GM12892 (cell line): ENCODE measurements at regions not wholly inside any gene's neighbourhood (a gene's known extent, or its start where the extent isn't known, plus 50 kb on each side); places are given as distances from the start of the nearest gene placed in this dataset.

Experiments
- DNase-seq: peaks from one replicate; pipeline ENCODE4 v3.0.0; 2011; ENCODE audit not compliant: insufficient read length
- FAIRE-seq: peaks from 2 replicates; lab custom pipeline; 2011; peaks lifted over from hg19 to GRCh38; lab: Jason Lieb, UNC
- POLR2A ChIP-seq: IDR thresholded peaks from 2 replicates; pipeline ENCODE4 v1.6.1; 2011; ENCODE audit warnings: low read depth, low read length, control low read depth
- POLR2AphosphoS5 ChIP-seq: IDR thresholded peaks from 2 replicates; pipeline ENCODE4 v1.6.1; 2011; ENCODE audit warnings: low read depth, low read length, control low read depth
- TAF1 ChIP-seq: IDR thresholded peaks from 2 replicates; pipeline ENCODE4 v1.6.1; 2011; ENCODE audit warnings: low read depth, mild to moderate bottlenecking, control low read depth, low read length, borderline replicate concordance

DNA sequence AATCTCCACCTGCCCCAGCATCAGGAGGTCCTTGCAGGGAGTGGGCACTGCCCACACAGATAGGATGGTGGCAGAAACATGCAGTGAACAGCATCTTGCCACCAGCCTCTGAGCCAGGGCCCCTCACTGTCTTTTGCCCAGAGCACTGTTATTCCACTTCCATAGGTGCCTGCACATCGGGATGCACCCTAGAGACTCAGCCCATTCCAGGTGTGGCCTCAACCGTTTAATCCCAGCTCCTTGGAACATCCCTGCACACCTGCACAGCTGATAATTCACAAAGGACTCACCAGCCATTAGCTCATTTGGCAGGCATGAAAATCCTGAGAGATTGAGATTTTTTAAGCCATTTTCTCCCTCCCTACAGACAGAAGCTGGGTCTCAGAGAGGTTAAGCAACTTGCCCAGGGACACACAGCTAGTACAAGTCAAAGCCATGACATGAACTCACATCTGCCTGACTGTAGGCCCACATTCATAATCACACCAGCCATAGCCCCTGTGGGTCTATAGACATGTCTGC lies 116.3 kb downstream of the EFNB1 start:
- FAIRE-seq (no peak), DNase-seq (no peak)
- no peak for TF ChIP-seq TAF1
- TF ChIP-seq POLR2A = no peak
- no peak for TF ChIP-seq POLR2AphosphoS5

DNA sequence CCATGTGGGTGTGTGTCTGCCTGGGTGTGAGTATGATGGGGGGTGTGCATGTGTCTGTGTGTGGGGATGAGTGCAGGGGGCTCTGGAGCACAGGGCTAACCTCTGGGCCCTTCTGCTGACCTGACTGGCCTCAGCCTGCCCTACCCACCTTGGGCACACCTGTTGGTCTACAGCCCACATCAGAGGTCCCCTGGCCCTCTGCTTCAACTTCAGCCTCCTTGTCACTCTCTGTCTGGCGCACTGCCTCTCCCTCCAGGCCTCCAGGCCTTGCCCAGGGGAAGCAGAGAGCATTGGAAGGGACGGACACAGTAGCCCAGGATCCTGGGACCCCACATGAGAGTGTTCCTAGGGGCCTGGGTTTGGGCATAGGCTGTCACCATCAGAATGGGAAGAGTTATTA lies 115.4 kb downstream of the EFNB1 start:
- DNase-seq = no peak
- FAIRE-seq = no peak
- no peak for TF ChIP-seq TAF1
- no peak for TF ChIP-seq POLR2AphosphoS5
- TF ChIP-seq POLR2A = no peak

DNA sequence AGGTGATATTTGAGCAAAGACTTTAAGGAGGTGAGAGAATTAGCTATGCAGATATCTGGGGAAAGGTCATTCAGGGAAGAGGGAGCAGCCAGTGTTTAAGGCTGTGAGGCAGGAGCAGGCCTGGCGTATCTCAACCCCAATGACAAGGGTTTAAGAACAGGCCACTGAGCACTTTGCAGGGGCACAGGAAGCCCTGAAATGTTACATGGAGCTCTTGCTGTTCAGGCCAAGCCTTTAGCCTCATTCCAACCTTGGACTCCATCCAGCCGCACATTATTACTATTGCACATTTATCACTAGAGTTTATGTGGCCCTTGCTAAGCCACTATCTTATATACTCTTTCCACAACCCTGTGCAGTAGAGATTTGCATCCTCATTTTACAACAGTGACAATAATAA lies 114.0 kb downstream of the EFNB1 start:
- FAIRE-seq (no peak), DNase-seq (no peak)

DNA sequence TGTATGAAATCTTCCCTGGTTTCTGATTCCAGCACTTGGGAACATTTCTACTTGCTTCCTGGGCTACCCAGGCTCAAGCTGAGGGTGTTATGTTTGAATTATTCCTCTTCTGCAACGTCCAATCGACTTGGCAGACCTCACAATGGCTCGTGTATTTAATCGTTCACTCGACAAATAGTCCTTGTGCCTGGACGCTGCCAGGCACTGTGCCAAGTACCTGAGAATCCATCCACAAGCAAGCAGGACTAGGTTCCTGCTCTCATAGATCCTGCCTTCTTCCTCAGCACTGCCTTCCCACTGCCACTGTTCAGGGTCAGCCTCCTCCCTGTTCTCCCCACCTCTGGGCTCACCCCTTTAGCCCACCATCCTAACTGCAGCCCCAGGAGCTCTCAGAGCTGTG lies 113.3 kb downstream of the EFNB1 start:
- FAIRE-seq (no peak), DNase-seq (no peak)
- TF ChIP-seq POLR2AphosphoS5 = no peak
- TF ChIP-seq POLR2A = no peak
- TF ChIP-seq TAF1 = no peak

More for the DNA sequence above, 114.0 kb downstream of the EFNB1 start:
- no peak for TF ChIP-seq POLR2AphosphoS5
- TF ChIP-seq POLR2A = no peak

DNA sequence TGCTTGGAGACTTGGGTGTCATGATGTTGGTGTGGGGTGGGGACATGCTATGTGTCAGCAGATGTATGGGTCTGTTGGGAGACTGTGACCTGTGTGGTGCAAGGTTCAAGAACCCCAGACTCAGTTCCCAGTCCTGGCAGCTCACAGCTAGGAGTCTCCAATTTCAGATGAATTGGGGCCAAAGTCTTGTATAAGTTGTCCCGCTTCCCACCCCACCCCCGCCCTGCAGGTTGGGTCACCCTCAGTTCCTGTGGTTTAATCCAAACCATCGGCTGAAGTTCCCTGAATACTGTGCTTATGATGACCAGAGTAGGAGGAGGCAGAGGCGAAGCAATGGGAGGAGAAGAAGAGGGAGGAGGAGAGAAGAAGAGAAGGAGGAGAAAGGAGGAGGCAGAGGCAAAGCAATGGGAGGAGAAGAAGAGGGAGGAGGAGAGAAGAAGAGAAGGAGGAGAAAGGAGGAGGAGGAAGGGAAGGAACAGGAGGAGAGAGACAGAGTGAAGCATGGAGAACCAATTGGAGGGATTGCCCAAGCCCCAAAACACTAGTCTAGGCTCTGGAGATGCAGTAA lies 112.6 kb downstream of the EFNB1 start:
- no peak for TF ChIP-seq TAF1
- no peak for TF ChIP-seq POLR2AphosphoS5
- TF ChIP-seq POLR2A = no peak
- FAIRE-seq (no peak), DNase-seq (no peak)

DNA sequence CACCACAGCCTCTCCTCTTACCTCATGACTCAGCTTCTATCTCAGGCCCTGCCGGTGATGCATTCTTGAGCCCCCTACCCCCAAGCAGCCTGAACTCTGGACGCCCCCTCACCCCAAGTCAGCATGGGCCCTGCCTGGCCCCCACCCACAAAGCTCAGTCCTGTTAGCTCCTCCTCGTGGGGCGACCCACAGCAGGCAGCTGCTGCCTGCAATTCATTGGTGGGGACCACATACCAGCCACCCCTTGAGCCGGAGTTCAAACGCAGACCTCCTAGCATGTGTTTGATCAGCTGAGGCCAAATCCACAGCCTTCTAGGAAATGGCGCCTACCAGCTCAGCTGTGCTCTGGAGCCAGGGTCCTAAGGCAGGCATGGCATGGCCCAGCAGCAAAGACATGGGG lies 111.8 kb downstream of the EFNB1 start:
- FAIRE-seq (no peak), DNase-seq (no peak)
- no peak for TF ChIP-seq POLR2AphosphoS5
- no peak for TF ChIP-seq TAF1
- TF ChIP-seq POLR2A = no peak

DNA sequence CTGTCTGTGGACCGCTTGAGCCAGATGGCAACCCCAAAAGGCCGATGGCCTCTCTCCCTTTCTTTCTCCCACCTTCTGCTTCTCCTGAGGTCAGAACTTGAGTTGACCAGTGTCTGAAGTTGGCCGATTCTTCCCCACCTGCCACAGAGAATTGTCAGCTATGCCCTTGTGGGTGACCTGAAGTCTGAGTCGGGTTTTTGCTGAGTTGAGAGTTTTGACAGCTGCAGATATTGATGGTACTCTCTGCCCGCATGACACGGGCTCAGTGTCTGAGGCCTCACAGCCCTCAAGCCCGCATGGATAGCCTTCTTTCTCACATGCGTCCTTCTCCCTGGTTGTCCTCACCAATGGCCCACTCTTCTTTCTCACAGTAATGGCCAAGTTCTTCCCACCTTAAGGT lies 111.0 kb downstream of the EFNB1 start:
- FAIRE-seq (no peak), DNase-seq (no peak)
- TF ChIP-seq TAF1 = no peak
- TF ChIP-seq POLR2A = no peak
- no peak for TF ChIP-seq POLR2AphosphoS5

DNA sequence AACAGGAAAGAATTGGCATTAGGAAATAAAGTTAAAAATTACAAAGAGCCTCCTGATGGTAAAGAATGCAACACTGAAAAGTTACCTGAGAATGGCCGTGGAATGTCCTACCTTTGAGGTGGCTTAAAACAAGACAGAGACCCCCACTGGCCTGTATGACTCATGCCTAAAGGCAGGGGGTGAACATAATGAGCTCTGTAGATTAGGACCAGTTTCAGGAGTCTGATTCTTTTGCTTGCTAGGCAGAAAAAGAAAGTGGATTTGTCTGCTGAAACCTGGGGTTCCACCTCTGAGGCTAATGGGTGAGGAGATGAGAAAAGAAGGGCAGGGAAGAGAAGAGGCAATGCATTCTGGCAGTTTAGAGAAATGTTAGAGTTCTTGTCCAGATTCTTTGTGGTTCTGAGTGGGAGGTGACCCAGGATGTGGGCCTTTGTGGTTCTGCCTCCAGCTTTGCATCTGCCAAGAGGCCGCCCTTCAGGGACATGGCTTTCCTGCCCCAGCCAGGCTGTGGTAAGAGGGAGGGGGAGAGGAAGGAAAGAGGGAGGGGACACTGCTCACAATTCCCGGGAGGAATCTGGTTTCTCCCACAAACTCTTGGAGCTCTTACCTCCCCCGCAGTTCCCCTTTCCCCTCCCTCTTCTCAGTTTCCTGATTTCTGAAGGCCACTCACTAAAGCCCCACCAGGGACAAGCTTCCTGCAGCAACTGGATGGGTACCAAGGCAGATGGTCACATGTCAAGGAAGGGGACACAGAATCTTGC lies 109.6 kb downstream of the EFNB1 start:
- no peak for FAIRE-seq
- no peak for DNase-seq
- no peak for TF ChIP-seq POLR2AphosphoS5
- no peak for TF ChIP-seq POLR2A
- no peak for TF ChIP-seq TAF1

DNA sequence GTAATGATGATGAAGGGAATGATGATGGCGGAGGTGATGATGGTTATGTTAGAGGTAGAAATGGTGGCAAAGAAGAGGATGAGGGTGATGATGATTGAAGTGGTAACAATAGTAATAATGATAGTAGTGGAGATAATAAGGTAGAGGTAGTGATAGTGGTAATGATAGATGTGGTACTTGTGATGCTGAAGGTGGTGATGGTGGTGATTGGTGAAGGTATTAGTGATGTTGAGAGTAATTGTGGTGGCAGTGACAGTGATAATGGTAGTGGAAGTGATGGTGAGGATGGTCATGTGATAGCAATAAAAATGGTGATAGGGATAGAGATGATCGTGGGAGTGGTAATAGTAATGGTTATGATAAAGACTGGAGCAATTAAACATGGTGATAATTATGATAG lies 108.8 kb downstream of the EFNB1 start:
- DNase-seq (no peak), FAIRE-seq (no peak)
- no peak for TF ChIP-seq POLR2AphosphoS5
- TF ChIP-seq TAF1 = no peak
- TF ChIP-seq POLR2A = no peak

DNA sequence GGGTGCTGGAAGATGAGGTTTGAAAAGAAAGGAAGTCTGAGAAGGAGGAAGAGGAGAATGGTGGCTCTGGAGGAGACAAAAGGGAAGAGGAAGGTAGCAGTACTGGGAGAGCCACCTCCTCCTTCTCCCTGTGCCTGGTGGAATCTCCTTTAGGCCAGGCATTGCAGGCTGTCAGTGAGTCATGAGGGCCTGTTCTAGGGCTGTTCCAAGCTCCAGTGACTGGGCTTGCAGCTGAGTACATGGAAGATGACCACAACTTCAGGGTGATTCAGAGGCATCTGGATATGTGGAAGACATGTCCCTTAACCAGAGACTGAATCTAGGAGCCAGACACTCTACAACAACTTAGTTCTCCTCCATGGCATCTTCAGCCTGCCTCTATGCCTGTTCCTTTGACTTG lies 107.8 kb downstream of the EFNB1 start:
- FAIRE-seq (no peak), DNase-seq (no peak)
- no peak for TF ChIP-seq TAF1
- TF ChIP-seq POLR2A = no peak
- no peak for TF ChIP-seq POLR2AphosphoS5

DNA sequence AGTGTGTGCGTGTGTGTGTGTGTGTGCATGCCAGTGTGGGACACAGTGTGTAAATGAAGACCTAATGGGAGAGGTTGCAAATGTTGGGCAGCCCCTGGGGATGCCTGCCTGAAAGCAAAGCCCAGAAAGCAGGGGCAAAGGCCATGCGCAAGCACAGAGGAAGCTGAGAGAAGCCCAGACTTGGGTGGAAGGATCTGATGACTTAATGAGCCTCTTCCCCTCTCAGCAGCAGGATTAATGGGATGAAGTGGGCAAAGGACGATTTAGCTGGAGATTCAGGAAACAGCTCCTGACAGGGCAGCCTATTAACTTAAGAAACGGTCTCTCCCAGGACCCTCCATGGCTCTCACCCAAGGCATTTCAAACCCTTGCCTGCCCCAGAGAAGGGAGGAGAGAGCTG lies 107.3 kb downstream of the EFNB1 start:
- DNase-seq = no peak
- TF ChIP-seq TAF1 (no peak), POLR2A (no peak), POLR2AphosphoS5 (no peak)
- no peak for FAIRE-seq

DNA sequence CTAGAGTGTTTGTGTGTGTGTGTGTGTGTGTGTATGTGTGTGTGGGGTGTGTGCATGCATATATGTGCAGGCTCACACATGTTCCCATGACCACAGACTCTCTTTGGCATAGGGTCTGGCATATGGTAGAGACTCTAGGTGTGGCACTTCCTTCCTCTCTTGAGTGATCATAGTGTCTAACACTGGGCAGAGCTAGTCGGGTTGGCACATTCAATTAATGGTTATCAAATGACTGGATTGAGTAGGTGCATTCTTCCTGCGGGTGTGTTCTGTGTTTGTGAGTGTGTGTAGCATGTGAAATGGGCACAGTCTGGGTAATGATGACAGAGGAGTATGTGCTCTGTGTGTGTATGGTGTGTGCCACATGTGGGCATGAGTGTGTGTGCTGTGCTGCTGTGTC lies 106.5 kb downstream of the EFNB1 start:
- no peak for TF ChIP-seq TAF1
- no peak for DNase-seq
- no peak for FAIRE-seq

DNA sequence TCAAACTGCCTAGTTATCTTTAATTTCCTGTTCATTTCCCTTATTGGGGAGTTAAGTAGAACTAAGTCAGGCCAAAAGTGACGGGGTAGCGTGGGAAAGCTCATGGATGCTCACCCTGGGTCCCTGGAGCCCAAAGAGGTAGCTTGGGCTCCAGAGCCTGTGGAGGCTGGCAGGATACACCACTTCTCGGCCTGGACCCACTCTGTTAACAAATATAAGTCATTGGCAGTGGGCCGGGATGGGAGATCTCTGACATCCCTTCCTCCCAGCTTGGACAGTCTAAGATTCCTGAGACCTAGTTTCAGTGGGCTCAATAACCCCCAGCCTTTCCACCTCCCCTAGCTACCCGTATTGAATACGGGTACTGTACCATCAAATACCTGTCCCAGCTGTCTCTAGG lies 106.1 kb downstream of the EFNB1 start:
- no peak for DNase-seq
- no peak for FAIRE-seq
- TF ChIP-seq TAF1 = no peak
- TF ChIP-seq POLR2A = no peak
- no peak for TF ChIP-seq POLR2AphosphoS5
